Liver (tissue), 3 donors: ENCODE measurements at regions not wholly inside any gene's neighbourhood (a gene's known extent, or its start where the extent isn't known, plus 50 kb on each side); places are given as distances from the start of the nearest gene placed in this dataset.

Experiments
- HNF4G ChIP-seq: IDR thresholded peaks from 2 replicates; pipeline ENCODE4 v1.6.1; 2016; ENCODE audit warnings: antibody characterized with exemption
- SP1 ChIP-seq: IDR thresholded peaks from 2 replicates; pipeline ENCODE4 v1.6.1; 2018; ENCODE audit warnings: antibody characterized with exemption, mild to moderate bottlenecking
- TAF1 ChIP-seq: conservative IDR thresholded peaks from 2 replicates; pipeline ENCODE4 v1.6.1; 2016; ENCODE audit warnings: antibody characterized with exemption, mild to moderate bottlenecking
- TF ChIP-seq, protein P1 (sequence below): fragments of 150-350 bp; IDR thresholded peaks from 2 replicates; pipeline ENCODE4 v1.5.1; 2017; ENCODE audit warnings: improper control_type of control experiment, low read depth, low read length; ENCODE audit not compliant: missing input control
- TF ChIP-seq, protein P2 (sequence below): IDR thresholded peaks from 2 replicates; pipeline ENCODE4 v1.6.1; 2016; ENCODE audit warnings: antibody characterized with exemption
- donor health status: healthy.
- donor health status: healthy.

DNA sequence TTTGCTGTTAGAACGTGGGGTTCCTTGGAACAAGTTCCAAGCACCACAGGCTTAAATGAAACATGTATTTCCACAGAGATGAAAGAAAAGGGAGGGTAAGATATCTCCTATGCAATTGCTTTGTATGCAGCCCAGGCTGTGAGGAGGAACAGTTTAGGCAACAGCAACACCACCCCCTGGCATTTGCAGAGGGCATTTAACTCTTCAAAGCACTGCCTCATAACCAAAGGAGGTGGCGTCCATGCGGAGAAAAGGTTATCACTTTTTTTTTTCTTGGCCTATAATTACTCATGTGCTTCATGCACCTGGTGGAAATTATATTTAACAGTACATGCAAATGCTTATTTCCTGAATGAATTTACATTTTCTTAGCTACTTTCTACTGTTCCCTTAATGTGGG lies 286.0 kb downstream of the LPIN1 start:
- TF ChIP-seq, protein P1, sequence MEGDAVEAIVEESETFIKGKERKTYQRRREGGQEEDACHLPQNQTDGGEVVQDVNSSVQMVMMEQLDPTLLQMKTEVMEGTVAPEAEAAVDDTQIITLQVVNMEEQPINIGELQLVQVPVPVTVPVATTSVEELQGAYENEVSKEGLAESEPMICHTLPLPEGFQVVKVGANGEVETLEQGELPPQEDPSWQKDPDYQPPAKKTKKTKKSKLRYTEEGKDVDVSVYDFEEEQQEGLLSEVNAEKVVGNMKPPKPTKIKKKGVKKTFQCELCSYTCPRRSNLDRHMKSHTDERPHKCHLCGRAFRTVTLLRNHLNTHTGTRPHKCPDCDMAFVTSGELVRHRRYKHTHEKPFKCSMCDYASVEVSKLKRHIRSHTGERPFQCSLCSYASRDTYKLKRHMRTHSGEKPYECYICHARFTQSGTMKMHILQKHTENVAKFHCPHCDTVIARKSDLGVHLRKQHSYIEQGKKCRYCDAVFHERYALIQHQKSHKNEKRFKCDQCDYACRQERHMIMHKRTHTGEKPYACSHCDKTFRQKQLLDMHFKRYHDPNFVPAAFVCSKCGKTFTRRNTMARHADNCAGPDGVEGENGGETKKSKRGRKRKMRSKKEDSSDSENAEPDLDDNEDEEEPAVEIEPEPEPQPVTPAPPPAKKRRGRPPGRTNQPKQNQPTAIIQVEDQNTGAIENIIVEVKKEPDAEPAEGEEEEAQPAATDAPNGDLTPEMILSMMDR: no peak
- TF ChIP-seq, protein P2, sequence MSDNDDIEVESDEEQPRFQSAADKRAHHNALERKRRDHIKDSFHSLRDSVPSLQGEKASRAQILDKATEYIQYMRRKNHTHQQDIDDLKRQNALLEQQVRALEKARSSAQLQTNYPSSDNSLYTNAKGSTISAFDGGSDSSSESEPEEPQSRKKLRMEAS: no peak
- no peak for TF ChIP-seq TAF1
- no peak for TF ChIP-seq SP1
- no peak for TF ChIP-seq HNF4G
